NB4 (cell line): ENCODE measurements at regions not wholly inside any gene's neighbourhood (a gene's known extent, or its start where the extent isn't known, plus 50 kb on each side); places are given as distances from the start of the nearest gene placed in this dataset.

Experiments
- CTCF ChIP-seq: IDR thresholded peaks from one replicate; pipeline ENCODE4 v1.5.1; 2012; ENCODE audit warnings: low read depth, low read length
- MAX ChIP-seq: IDR thresholded peaks from 2 replicates; pipeline ENCODE4 v1.6.1; 2011; ENCODE audit warnings: low read depth, low read length

GRCh38 chr13:56012644-56013043 lies 1128.1 kb upstream of the PRR20A start:
- no peak for TF ChIP-seq CTCF
- TF ChIP-seq MAX = no peak
